ENCODE measurements at regions not wholly inside any gene's neighbourhood (a gene's known extent, or its start where the extent isn't known, plus 50 kb on each side); places are given as distances from the start of the nearest gene placed in this dataset.

- Mint-ChIP-seq H3K9me3 (ENCODE audit: low read depth, unreplicated experiment) (no peaks in the 10 kb centered on the region), H3K4me3 (ENCODE audit: low read depth, unreplicated experiment) (no peak overlapping the region), H3K36me3 (ENCODE audit: insufficient read depth, unreplicated experiment) (no peaks in the 10 kb centered on the region), H3K27ac (ENCODE audit: unreplicated experiment) (no peak overlapping the region), H3K27me3 (ENCODE audit: unreplicated experiment) (no peaks in the 10 kb centered on the region), H3K4me1 (ENCODE audit: low read depth, unreplicated experiment) (no peaks in the 10 kb centered on the region)
- BruUV-seq (replicated peaks), result no TSS peak
- intact Hi-C loops (cut with micrococcal nuclease; ENCODE audit: unreplicated experiment), result no loop called here
- DNase-seq, result no peak
- no peak for TF ChIP-seq CTCF (IDR thresholded peaks at IDR 0.05; ENCODE audit: unreplicated experiment)
- CTCF ChIA-PET, result no interaction called here
Observed at GRCh38 chr5:72746736-72747135, 69.7 kb upstream of the TNPO1 start.

DNA sequence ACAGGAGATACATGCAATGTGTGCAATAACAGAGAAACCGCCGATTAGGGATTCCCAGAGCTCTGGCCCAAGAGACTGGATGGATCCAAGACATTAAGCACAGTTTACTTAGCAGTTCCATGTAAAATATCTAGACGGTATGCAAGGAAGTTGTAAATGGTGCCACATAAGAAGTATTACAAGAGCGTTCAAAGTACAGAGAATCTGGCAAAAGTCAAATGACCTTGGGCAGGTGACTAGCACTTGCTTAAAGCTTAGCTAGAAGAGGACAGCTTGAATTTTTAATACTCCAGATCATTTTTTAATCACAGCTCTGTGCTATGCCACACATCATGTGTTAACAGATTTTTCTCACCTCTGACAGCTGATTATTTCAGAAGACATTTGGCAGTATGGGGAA lies 72.3 kb upstream of the TNPO1 start:
- no peaks in the 10 kb centered on the region for H3K4me1 Mint-ChIP-seq (ENCODE audit: low read depth, unreplicated experiment)
- intact Hi-C loops (cut with micrococcal nuclease; ENCODE audit: unreplicated experiment), result no loop called here

GRCh38 chr5:72741805-72742204 lies 74.7 kb upstream of the TNPO1 start:
- no peak for TF ChIP-seq CTCF (IDR thresholded peaks at IDR 0.05; ENCODE audit: unreplicated experiment)
- Mint-ChIP-seq H3K27ac (ENCODE audit: unreplicated experiment) (no peak overlapping the region), H3K27me3 (ENCODE audit: unreplicated experiment) (no peaks in the 10 kb centered on the region), H3K4me1 (ENCODE audit: low read depth, unreplicated experiment) (no peaks in the 10 kb centered on the region), H3K36me3 (ENCODE audit: insufficient read depth, unreplicated experiment) (no peaks in the 10 kb centered on the region), H3K4me3 (ENCODE audit: low read depth, unreplicated experiment) (no peak overlapping the region), H3K9me3 (ENCODE audit: low read depth, unreplicated experiment) (no peaks in the 10 kb centered on the region)
- CTCF ChIA-PET, result no interaction called here
- no TSS peak for BruUV-seq (replicated peaks)
- intact Hi-C loops (cut with micrococcal nuclease; ENCODE audit: unreplicated experiment), result no loop called here
- DNase-seq, result no peak

More for the DNA sequence above, 72.3 kb upstream of the TNPO1 start:
- Mint-ChIP-seq H3K36me3 (ENCODE audit: insufficient read depth, unreplicated experiment) (no peaks in the 10 kb centered on the region), H3K9me3 (ENCODE audit: low read depth, unreplicated experiment) (no peaks in the 10 kb centered on the region), H3K27ac (ENCODE audit: unreplicated experiment) (no peak overlapping the region), H3K4me3 (ENCODE audit: low read depth, unreplicated experiment) (no peak overlapping the region), H3K27me3 (ENCODE audit: unreplicated experiment) (no peaks in the 10 kb centered on the region)
- no peak for DNase-seq
- BruUV-seq (replicated peaks), result no TSS peak
- no peak for TF ChIP-seq CTCF (IDR thresholded peaks at IDR 0.05; ENCODE audit: unreplicated experiment)
- CTCF ChIA-PET, result no interaction called here

- BruUV-seq (replicated peaks), result no TSS peak
- Mint-ChIP-seq H3K27ac (ENCODE audit: unreplicated experiment) (no peak overlapping the region), H3K27me3 (ENCODE audit: unreplicated experiment) (peaks cover 26% of the 10 kb centered on the region), H3K9me3 (ENCODE audit: low read depth, unreplicated experiment) (peaks cover under 1% of the 10 kb centered on the region), H3K4me1 (ENCODE audit: low read depth, unreplicated experiment) (peaks cover 12% of the 10 kb centered on the region), H3K36me3 (ENCODE audit: insufficient read depth, unreplicated experiment) (no peaks in the 10 kb centered on the region), H3K4me3 (ENCODE audit: low read depth, unreplicated experiment) (no peak overlapping the region)
- CTCF ChIA-PET, result no interaction called here
- no peak for TF ChIP-seq CTCF (IDR thresholded peaks at IDR 0.05; ENCODE audit: unreplicated experiment)
- intact Hi-C loops (cut with micrococcal nuclease; ENCODE audit: unreplicated experiment), result no loop called here
- no peak for DNase-seq
Observed at GRCh38 chr5:72733810-72734209, 82.7 kb upstream of the TNPO1 start.

- CTCF ChIA-PET, result no interaction called here
- Mint-ChIP-seq H3K27me3 (ENCODE audit: unreplicated experiment) (peaks cover 3% of the 10 kb centered on the region), H3K36me3 (ENCODE audit: insufficient read depth, unreplicated experiment) (peaks cover 9% of the 10 kb centered on the region), H3K27ac (ENCODE audit: unreplicated experiment) (no peak overlapping the region), H3K4me3 (ENCODE audit: low read depth, unreplicated experiment) (no peak overlapping the region), H3K4me1 (ENCODE audit: low read depth, unreplicated experiment) (peaks cover 27% of the 10 kb centered on the region), H3K9me3 (ENCODE audit: low read depth, unreplicated experiment) (no peaks in the 10 kb centered on the region)
- DNase-seq, result no peak
- no peak for TF ChIP-seq CTCF (IDR thresholded peaks at IDR 0.05; ENCODE audit: unreplicated experiment)
- intact Hi-C loops (cut with micrococcal nuclease; ENCODE audit: unreplicated experiment), result no loop called here
- no TSS peak for BruUV-seq (replicated peaks)
Observed at GRCh38 chr5:72723581-72723980, 92.9 kb upstream of the TNPO1 start.
